ENCODE measurements at regions not wholly inside any gene's neighbourhood (a gene's known extent, or its start where the extent isn't known, plus 50 kb on each side); places are given as distances from the start of the nearest gene placed in this dataset.

DNA sequence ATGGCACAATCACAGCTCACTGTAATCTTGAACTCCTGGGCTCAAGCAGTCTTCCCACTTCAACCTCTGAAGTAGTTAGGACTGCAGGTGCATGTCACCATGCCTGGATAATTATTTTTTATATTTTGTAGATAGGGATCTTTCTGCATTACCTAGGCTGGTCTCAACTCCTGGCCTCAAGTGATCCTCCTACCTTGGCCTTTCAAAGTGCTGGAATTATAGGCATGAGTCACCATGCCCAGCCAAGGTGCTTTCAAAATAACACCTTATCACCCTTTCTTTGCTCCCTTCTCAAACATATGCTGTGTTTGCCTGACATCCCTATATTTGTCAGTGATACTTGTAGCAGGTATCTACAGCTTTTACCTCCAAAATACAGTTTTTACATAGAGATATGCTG, 242.0 kb upstream of the ARRDC4 start:
- TF ChIP-seq CTCF (IDR thresholded peaks at IDR 0.05; ENCODE audit: low read length) (no peak), EZH2phosphoT487 (IDR thresholded peaks at IDR 0.05; ENCODE audit: low read length) (no peak)

Data from MM.1S (cell line).